ENCODE measurements at regions not wholly inside any gene's neighbourhood (a gene's known extent, or its start where the extent isn't known, plus 50 kb on each side); places are given as distances from the start of the nearest gene placed in this dataset.

DNA sequence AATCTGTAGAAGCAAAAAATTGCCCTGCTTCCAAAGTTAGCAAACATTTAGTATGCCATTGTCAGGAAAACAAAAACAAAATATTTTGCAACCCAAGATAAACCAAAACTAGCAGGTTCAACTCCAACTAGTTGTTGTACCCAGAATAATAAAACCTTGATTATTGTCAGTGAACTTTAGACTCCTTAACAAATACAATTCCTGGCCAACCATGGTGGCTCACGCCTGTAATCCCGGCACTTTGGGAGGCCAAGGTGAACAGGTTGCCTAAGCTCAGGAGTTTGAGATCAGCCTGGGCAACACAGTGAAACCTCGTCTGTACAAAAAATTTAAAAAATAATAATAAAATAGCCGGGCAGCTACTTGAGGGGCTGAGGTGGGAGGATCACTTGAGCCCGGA is 53.6 kb upstream of the EPCAM start:
- TF ChIP-seq CTCF (IDR thresholded peaks at IDR 0.05; ENCODE audit: insufficient read depth, low read depth, low read length) (no peak), EZH2 (IDR thresholded peaks at IDR 0.05; ENCODE audit: insufficient read depth, low read length) (no peak)
